ENCODE measurements at regions not wholly inside any gene's neighbourhood (a gene's known extent, or its start where the extent isn't known, plus 50 kb on each side); places are given as distances from the start of the nearest gene placed in this dataset.

DNA sequence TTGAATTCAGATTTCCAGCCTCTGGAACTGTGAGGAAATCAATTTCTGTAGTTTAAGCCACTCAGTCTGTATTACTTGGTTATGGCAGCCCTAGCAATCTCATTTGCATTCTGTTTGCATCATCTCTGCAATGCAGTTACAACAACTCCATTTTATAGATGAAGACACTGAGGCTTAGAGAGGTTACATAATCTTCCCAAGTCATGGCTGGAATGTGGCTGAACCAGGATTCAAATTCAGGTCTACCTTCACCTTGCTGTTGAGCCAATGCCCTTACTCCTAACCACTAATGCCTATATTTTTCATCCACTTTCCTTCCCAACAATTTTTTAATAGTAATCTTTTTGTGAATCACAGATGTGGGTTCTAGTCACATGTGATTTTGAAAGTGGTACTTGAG is 469.8 kb upstream of the CCL2 start:
- ChIA-PET CTCF (no interaction called here), POLR2A (no interaction called here)
- no peak for TF ChIP-seq CTCF (IDR thresholded peaks at IDR 0.05; ENCODE audit: insufficient read depth in 1 of 2, low read depth in 1 of 2, low read length in 1 of 2, severe bottlenecking in 1 of 2, unreplicated experiment in 1 of 2)
- no peaks in the 10 kb centered on the region for H3K4me1 Mint-ChIP-seq (ENCODE audit: low read depth, unreplicated experiment)
- no peak overlapping the region for H3K4me3 ChIP-seq (ENCODE audit: low read depth, low read length)
- H3K4me1 ChIP-seq, result no peaks in the 10 kb centered on the region
- no peaks in the 10 kb centered on the region for H3K36me3 ChIP-seq (ENCODE audit: control insufficient read depth, insufficient read depth, low read length)
- no peaks in the 10 kb centered on the region; the same call in 1 of the 2 replicates for H3K27me3 ChIP-seq (replicated peaks; ENCODE audit: control insufficient read depth, insufficient read depth, low read length)
- H3K27me3 Mint-ChIP-seq (ENCODE audit: insufficient read depth, unreplicated experiment), result peaks cover 23% of the 10 kb centered on the region
- intact Hi-C loops (cut with micrococcal nuclease; ENCODE audit: unreplicated experiment), result no loop called here
- no peaks in the 10 kb centered on the region for H3K9me3 Mint-ChIP-seq (ENCODE audit: unreplicated experiment)
- BruUV-seq (replicated peaks), result no TSS peak
- no peaks in the 10 kb centered on the region for H3K36me3 Mint-ChIP-seq (ENCODE audit: insufficient read depth, unreplicated experiment)
- no peaks in the 10 kb centered on the region for H3K9me3 ChIP-seq
- no peak overlapping the region for H3K4me3 Mint-ChIP-seq (ENCODE audit: unreplicated experiment)
- no peak for DNase-seq
- H3K27ac Mint-ChIP-seq (ENCODE audit: unreplicated experiment), result no peak overlapping the region

DNA sequence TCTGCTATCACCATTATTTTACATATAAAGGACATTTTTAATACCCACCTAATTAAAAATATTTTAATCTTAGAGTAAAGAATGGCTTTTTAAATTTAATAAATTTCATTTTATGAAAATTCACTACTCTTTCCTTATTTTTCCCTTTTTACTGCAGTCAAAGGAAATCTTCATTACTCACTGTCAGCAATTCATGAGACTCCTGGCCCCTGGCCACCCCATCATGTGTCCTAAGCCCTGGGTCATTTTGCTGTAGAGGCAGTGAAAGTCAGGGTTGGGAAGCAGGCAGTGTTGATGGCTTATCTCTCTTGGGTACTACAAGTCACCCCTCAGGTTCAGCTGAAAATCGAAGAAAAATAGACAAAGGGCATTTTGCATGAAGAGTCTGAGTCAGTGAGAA is 468.6 kb upstream of the CCL2 start:
- no peaks in the 10 kb centered on the region for H3K4me1 Mint-ChIP-seq (ENCODE audit: low read depth, unreplicated experiment)
- no peak overlapping the region for H3K4me3 Mint-ChIP-seq (ENCODE audit: unreplicated experiment)
- POLR2A ChIA-PET, result no interaction called here
- CTCF ChIA-PET, result no interaction called here
- H3K9me3 Mint-ChIP-seq (ENCODE audit: unreplicated experiment), result no peaks in the 10 kb centered on the region
- intact Hi-C loops (cut with micrococcal nuclease; ENCODE audit: unreplicated experiment), result no loop called here
- Histone ChIP-seq H3K4me1 (no peaks in the 10 kb centered on the region), H3K4me3 (ENCODE audit: low read depth, low read length) (no peak overlapping the region), H3K27me3 (replicated peaks; ENCODE audit: control insufficient read depth, insufficient read depth, low read length) (no peaks in the 10 kb centered on the region), H3K9me3 (no peaks in the 10 kb centered on the region), H3K36me3 (ENCODE audit: control insufficient read depth, insufficient read depth, low read length) (no peaks in the 10 kb centered on the region)
- no peaks in the 10 kb centered on the region for H3K36me3 Mint-ChIP-seq (ENCODE audit: insufficient read depth, unreplicated experiment)
- no TSS peak for BruUV-seq (replicated peaks)
- H3K27ac Mint-ChIP-seq (ENCODE audit: unreplicated experiment), result no peak overlapping the region
- no peak for TF ChIP-seq CTCF (IDR thresholded peaks at IDR 0.05; ENCODE audit: insufficient read depth in 1 of 2, low read depth in 1 of 2, low read length in 1 of 2, severe bottlenecking in 1 of 2, unreplicated experiment in 1 of 2)
- peaks cover 22% of the 10 kb centered on the region for H3K27me3 Mint-ChIP-seq (ENCODE audit: insufficient read depth, unreplicated experiment)
- DNase-seq, result no peak

- Histone ChIP-seq H3K36me3 (ENCODE audit: control insufficient read depth, insufficient read depth, low read length) (no peaks in the 10 kb centered on the region), H3K4me1 (no peaks in the 10 kb centered on the region), H3K4me3 (ENCODE audit: low read depth, low read length) (no peak overlapping the region), H3K27me3 (replicated peaks; ENCODE audit: control insufficient read depth, insufficient read depth, low read length) (no peaks in the 10 kb centered on the region), H3K9me3 (no peaks in the 10 kb centered on the region)
- Mint-ChIP-seq H3K4me3 (ENCODE audit: unreplicated experiment) (no peak overlapping the region), H3K4me1 (ENCODE audit: low read depth, unreplicated experiment) (no peaks in the 10 kb centered on the region), H3K9me3 (ENCODE audit: unreplicated experiment) (no peaks in the 10 kb centered on the region), H3K27ac (ENCODE audit: unreplicated experiment) (no peak overlapping the region), H3K27me3 (ENCODE audit: insufficient read depth, unreplicated experiment) (peaks cover 11% of the 10 kb centered on the region), H3K36me3 (ENCODE audit: insufficient read depth, unreplicated experiment) (no peaks in the 10 kb centered on the region)
- POLR2A ChIA-PET, result no interaction called here
- no peak for DNase-seq
- no peak for TF ChIP-seq CTCF (IDR thresholded peaks at IDR 0.05; ENCODE audit: insufficient read depth in 1 of 2, low read depth in 1 of 2, low read length in 1 of 2, severe bottlenecking in 1 of 2, unreplicated experiment in 1 of 2)
- BruUV-seq (replicated peaks), result no TSS peak
- intact Hi-C loops (cut with micrococcal nuclease; ENCODE audit: unreplicated experiment), result no loop called here
- CTCF ChIA-PET, result interaction anchor here (0.5 kb wide), 1 partner anchor 912 kb away, joined by 3 read pairs; no protein-coding TSS in a partner anchor
These were observed 465.4 kb upstream of the CCL2 start for GRCh38 chr17:33789658-33790057.
